ENCODE measurements at regions not wholly inside any gene's neighbourhood (a gene's known extent, or its start where the extent isn't known, plus 50 kb on each side); places are given as distances from the start of the nearest gene placed in this dataset.
A peak's percentile ranks its signal among the peaks of the same experiment; 100 is the strongest.

GRCh38 chr11:11076879-11077278, 219.0 kb upstream of the ZBED5 start:
- DNase-seq = peak in 1 of 5 experiments; percentile 50

- DNase-seq = peak in 1 of 5 experiments; percentile 86
These were observed 218.4 kb upstream of the ZBED5 start for GRCh38 chr11:11076276-11076675.

GRCh38 chr11:11075515-11076171, 217.8 kb upstream of the ZBED5 start:
- DNase-seq = no peak

GRCh38 chr11:11074686-11075335, 217.0 kb upstream of the ZBED5 start:
- DNase-seq = no peak

GRCh38 chr11:11073996-11074395, 216.1 kb upstream of the ZBED5 start:
- DNase-seq = no peak

- no peak for DNase-seq
These were observed 214.2 kb upstream of the ZBED5 start for GRCh38 chr11:11072067-11072466.

- DNase-seq = no peak
These were observed 213.6 kb upstream of the ZBED5 start for GRCh38 chr11:11071486-11071885.

GRCh38 chr11:11070976-11071375, 213.1 kb upstream of the ZBED5 start:
- no peak for DNase-seq

GRCh38 chr11:11069841-11070835, 212.3 kb upstream of the ZBED5 start:
- DNase-seq = no peak

- DNase-seq = no peak
These were observed 210.3 kb upstream of the ZBED5 start for GRCh38 chr11:11068113-11068512.

GRCh38 chr11:11065396-11065795, 207.5 kb upstream of the ZBED5 start:
- no peak for DNase-seq

- no peak for DNase-seq
These were observed 199.6 kb upstream of the ZBED5 start for GRCh38 chr11:11057472-11057854.

- no peak for DNase-seq
These were observed 199.1 kb upstream of the ZBED5 start for GRCh38 chr11:11056749-11057471.

- no peak for DNase-seq
These were observed 198.5 kb upstream of the ZBED5 start for GRCh38 chr11:11056316-11056715.

GRCh38 chr11:11047851-11048610, 190.2 kb upstream of the ZBED5 start:
- DNase-seq = no peak

- DNase-seq = no peak
These were observed 188.9 kb upstream of the ZBED5 start for GRCh38 chr11:11046781-11047180.

GRCh38 chr11:11045156-11045930, 187.5 kb upstream of the ZBED5 start:
- no peak for DNase-seq

GRCh38 chr11:11044137-11044855, 186.4 kb upstream of the ZBED5 start:
- no peak for DNase-seq

- DNase-seq = no peak
These were observed 185.9 kb upstream of the ZBED5 start for GRCh38 chr11:11043721-11044120.

- no peak for DNase-seq
These were observed 181.5 kb upstream of the ZBED5 start for GRCh38 chr11:11039208-11039965.

Data from T-helper 2 cell (primary cell).